ENCODE measurements at regions not wholly inside any gene's neighbourhood (a gene's known extent, or its start where the extent isn't known, plus 50 kb on each side); places are given as distances from the start of the nearest gene placed in this dataset.

- H3K4me3 Mint-ChIP-seq (ENCODE audit: unreplicated experiment) = no peak overlapping the region
- H3K27me3 Mint-ChIP-seq (ENCODE audit: unreplicated experiment) = no peaks in the 10 kb centered on the region
- no peak for TF ChIP-seq CTCF (IDR thresholded peaks at IDR 0.05)
- H3K27ac Mint-ChIP-seq (ENCODE audit: unreplicated experiment) = no peak overlapping the region
- no peaks in the 10 kb centered on the region for H3K36me3 Mint-ChIP-seq (ENCODE audit: unreplicated experiment)
- no peak for DNase-seq (ENCODE audit: extremely low spot score, unreplicated experiment)
- peaks cover 11% of the 10 kb centered on the region for H3K9me3 Mint-ChIP-seq (ENCODE audit: unreplicated experiment)
- H3K4me1 Mint-ChIP-seq (ENCODE audit: unreplicated experiment) = peaks cover 25% of the 10 kb centered on the region
Observed at GRCh38 chr18:22507055-22507454, 89.3 kb upstream of the CTAGE1 start.

GRCh38 chr18:22509423-22509822 is 91.7 kb upstream of the CTAGE1 start:
- peaks cover 11% of the 10 kb centered on the region for H3K4me1 Mint-ChIP-seq (ENCODE audit: unreplicated experiment)
- no peaks in the 10 kb centered on the region for H3K27me3 Mint-ChIP-seq (ENCODE audit: unreplicated experiment)
- H3K9me3 Mint-ChIP-seq (ENCODE audit: unreplicated experiment) = peaks cover 11% of the 10 kb centered on the region
- H3K27ac Mint-ChIP-seq (ENCODE audit: unreplicated experiment) = no peak overlapping the region
- no peak overlapping the region for H3K4me3 Mint-ChIP-seq (ENCODE audit: unreplicated experiment)
- no peak for TF ChIP-seq CTCF (IDR thresholded peaks at IDR 0.05)
- no peaks in the 10 kb centered on the region for H3K36me3 Mint-ChIP-seq (ENCODE audit: unreplicated experiment)
- no peak for DNase-seq (ENCODE audit: extremely low spot score, unreplicated experiment)

GRCh38 chr18:22510697-22511096 is 93.0 kb upstream of the CTAGE1 start:
- Mint-ChIP-seq H3K36me3 (ENCODE audit: unreplicated experiment) (no peaks in the 10 kb centered on the region), H3K4me1 (ENCODE audit: unreplicated experiment) (no peaks in the 10 kb centered on the region)

GRCh38 chr18:22513721-22514481 is 96.2 kb upstream of the CTAGE1 start:
- Mint-ChIP-seq H3K27ac (ENCODE audit: unreplicated experiment) (no peak overlapping the region), H3K9me3 (ENCODE audit: unreplicated experiment) (peaks cover 5% of the 10 kb centered on the region), H3K4me1 (ENCODE audit: unreplicated experiment) (no peaks in the 10 kb centered on the region), H3K4me3 (ENCODE audit: unreplicated experiment) (no peak overlapping the region), H3K36me3 (ENCODE audit: unreplicated experiment) (no peaks in the 10 kb centered on the region), H3K27me3 (ENCODE audit: unreplicated experiment) (no peaks in the 10 kb centered on the region)
- no peak for TF ChIP-seq CTCF (IDR thresholded peaks at IDR 0.05)
- DNase-seq (ENCODE audit: extremely low spot score, unreplicated experiment) = no peak

More at GRCh38 chr18:22510697-22511096, 93.0 kb upstream of the CTAGE1 start:
- no peaks in the 10 kb centered on the region for H3K27me3 Mint-ChIP-seq (ENCODE audit: unreplicated experiment)
- no peak for TF ChIP-seq CTCF (IDR thresholded peaks at IDR 0.05)
- DNase-seq (ENCODE audit: extremely low spot score, unreplicated experiment) = no peak
- H3K27ac Mint-ChIP-seq (ENCODE audit: unreplicated experiment) = no peak overlapping the region
- peaks cover 11% of the 10 kb centered on the region for H3K9me3 Mint-ChIP-seq (ENCODE audit: unreplicated experiment)
- H3K4me3 Mint-ChIP-seq (ENCODE audit: unreplicated experiment) = no peak overlapping the region

GRCh38 chr18:22514655-22515054 is 96.9 kb upstream of the CTAGE1 start:
- peaks cover 3% of the 10 kb centered on the region for H3K9me3 Mint-ChIP-seq (ENCODE audit: unreplicated experiment)
- H3K4me3 Mint-ChIP-seq (ENCODE audit: unreplicated experiment) = no peak overlapping the region
- TF ChIP-seq CTCF (IDR thresholded peaks at IDR 0.05) = no peak
- H3K4me1 Mint-ChIP-seq (ENCODE audit: unreplicated experiment) = no peaks in the 10 kb centered on the region
- H3K36me3 Mint-ChIP-seq (ENCODE audit: unreplicated experiment) = no peaks in the 10 kb centered on the region
- no peak overlapping the region for H3K27ac Mint-ChIP-seq (ENCODE audit: unreplicated experiment)
- H3K27me3 Mint-ChIP-seq (ENCODE audit: unreplicated experiment) = no peaks in the 10 kb centered on the region
- DNase-seq (ENCODE audit: extremely low spot score, unreplicated experiment) = no peak
